ENCODE measurements at regions not wholly inside any gene's neighbourhood (a gene's known extent, or its start where the extent isn't known, plus 50 kb on each side); places are given as distances from the start of the nearest gene placed in this dataset.

- Histone ChIP-seq H4K20me1 (ENCODE audit: insufficient read depth, low read length) (no peaks in the 10 kb centered on the region), H2AFZ (ENCODE audit: insufficient read depth, low read depth, low read length, poor library complexity, severe bottlenecking) (no peak overlapping the region), H3K9me3 (replicated peaks in 1 of 2; ENCODE audit: control insufficient read depth in 1 of 2, insufficient read depth in 1 of 2, low read length in 2 of 2) (no peaks in the 10 kb centered on the region), H3K4me3 (replicated peaks in 1 of 3; ENCODE audit: low read depth in 2 of 3, low read length in 3 of 3) (no peak overlapping the region), H3K4me2 (replicated peaks; ENCODE audit: extremely low read depth, low read length, poor library complexity, severe bottlenecking) (no peak overlapping the region), H3K9ac (ENCODE audit: insufficient read depth, low read length, poor library complexity, severe bottlenecking) (no peak overlapping the region), H3K36me3 (replicated peaks in 1 of 2; ENCODE audit: control insufficient read depth in 1 of 2, insufficient read depth in 2 of 2, low read length in 2 of 2) (no peaks in the 10 kb centered on the region), H3K79me2 (ENCODE audit: insufficient read depth, low read length) (no peaks in the 10 kb centered on the region), H3K27ac (ENCODE audit: low read depth in 1 of 2, low read length in 2 of 2) (no peak overlapping the region), H3K4me1 (ENCODE audit: control insufficient read depth in 1 of 2, insufficient read depth in 2 of 2, low read length in 2 of 2) (no peaks in the 10 kb centered on the region), H3K27me3 (ENCODE audit: control insufficient read depth in 2 of 2, insufficient read depth in 2 of 2, low read length in 2 of 2) (no peaks in the 10 kb centered on the region)
- intact Hi-C loops (cut with micrococcal nuclease), result no loop called here
- 100% methylated on average over 1 of the region's 3 CpGs for WGBS (ENCODE audit: insufficient coverage)
- Mint-ChIP-seq H3K4me1 (no peaks in the 10 kb centered on the region), H3K9me3 (peaks cover 0 to 5% (median 0%) of the 10 kb centered on the region in 7 donors), H3K4me3 (no peak overlapping the region), H3K27ac (no peak overlapping the region), H3K27me3 (ENCODE audit: low read depth in 3 of 3) (peaks cover 1 to 3% (median 1%) of the 10 kb centered on the region in 3 donors), H3K36me3 (no peaks in the 10 kb centered on the region)
- no peak for TF ChIP-seq CTCF (IDR thresholded peaks at IDR 0.05)
- no peak for DNase-seq
These were observed 421.7 kb downstream of the RNF144A start for GRCh38 chr2:7338961-7339360.

DNA sequence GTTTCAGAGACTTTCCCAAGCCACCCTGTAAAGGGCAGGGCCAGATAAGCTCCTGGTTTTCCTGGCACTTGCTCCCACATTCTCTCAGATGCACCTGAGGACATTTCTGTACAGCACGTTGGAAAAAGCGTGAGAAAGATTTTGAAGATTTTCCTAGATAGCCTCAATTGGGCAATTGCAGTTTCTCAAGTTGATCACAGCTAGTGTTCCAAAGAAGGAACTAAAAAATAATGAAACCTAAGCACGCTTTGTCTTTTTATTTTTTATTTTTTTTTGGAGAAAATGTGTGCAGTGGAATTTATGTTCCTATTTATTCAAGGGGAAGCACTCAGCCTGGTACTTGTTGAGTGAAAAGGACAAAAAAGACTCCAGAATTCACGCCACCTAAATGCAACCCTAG, 429.1 kb downstream of the RNF144A start:
- Mint-ChIP-seq H3K36me3 (no peaks in the 10 kb centered on the region), H3K4me1 (peaks cover 27% of the 10 kb centered on the region), H3K9me3 (no peaks in the 10 kb centered on the region), H3K27me3 (ENCODE audit: low read depth in 3 of 3) (peaks cover 1 to 9% (median 2%) of the 10 kb centered on the region in 3 donors), H3K27ac (no peak overlapping the region), H3K4me3 (no peak overlapping the region)
- no peak overlapping the region for H2AFZ ChIP-seq (ENCODE audit: insufficient read depth, low read depth, low read length, poor library complexity, severe bottlenecking)
- no peaks in the 10 kb centered on the region for H3K9me3 ChIP-seq (replicated peaks in 1 of 2; ENCODE audit: control insufficient read depth in 1 of 2, insufficient read depth in 1 of 2, low read length in 2 of 2)
- H3K4me2 ChIP-seq (replicated peaks; ENCODE audit: extremely low read depth, low read length, poor library complexity, severe bottlenecking), result no peak overlapping the region
- H3K27me3 ChIP-seq (ENCODE audit: control insufficient read depth in 2 of 2, insufficient read depth in 2 of 2, low read length in 2 of 2), result no peaks in the 10 kb centered on the region
- H3K4me1 ChIP-seq (ENCODE audit: control insufficient read depth in 1 of 2, insufficient read depth in 2 of 2, low read length in 2 of 2), result peaks cover 13 to 14% of the 10 kb centered on the region in 2 donors
- H3K4me3 ChIP-seq (replicated peaks in 1 of 3; ENCODE audit: low read depth in 2 of 3, low read length in 3 of 3), result no peak overlapping the region
- no peaks in the 10 kb centered on the region for H3K36me3 ChIP-seq (replicated peaks in 1 of 2; ENCODE audit: control insufficient read depth in 1 of 2, insufficient read depth in 2 of 2, low read length in 2 of 2)
- no peak overlapping the region for H3K27ac ChIP-seq (ENCODE audit: low read depth in 1 of 2, low read length in 2 of 2)
- no peak for TF ChIP-seq CTCF (IDR thresholded peaks at IDR 0.05)
- intact Hi-C loops (cut with micrococcal nuclease), result no loop called here
- H3K79me2 ChIP-seq (ENCODE audit: insufficient read depth, low read length), result no peaks in the 10 kb centered on the region
- WGBS (ENCODE audit: insufficient coverage), result 70% methylated on average over 2 of the region's 4 CpGs
- H3K9ac ChIP-seq (ENCODE audit: insufficient read depth, low read length, poor library complexity, severe bottlenecking), result no peak overlapping the region
- H4K20me1 ChIP-seq (ENCODE audit: insufficient read depth, low read length), result no peaks in the 10 kb centered on the region
- no peak for DNase-seq

Data from CD14-positive monocyte (primary cell).